DND-41 (cell line): ENCODE measurements at regions not wholly inside any gene's neighbourhood (a gene's known extent, or its start where the extent isn't known, plus 50 kb on each side); places are given as distances from the start of the nearest gene placed in this dataset.

ENCODE experiments used
- EZH2 ChIP-seq: IDR thresholded peaks from 3 replicates; pipeline ENCODE4 v1.6.1; 2012; ENCODE audit warnings: borderline replicate concordance, low read depth, mild to moderate bottlenecking, moderate library complexity, low read length, inconsistent platforms; ENCODE audit not compliant: severe bottlenecking
- TF ChIP-seq, protein P1 (sequence below): IDR thresholded peaks from 2 replicates; pipeline ENCODE4 v1.5.1; 2012; ENCODE audit warnings: borderline replicate concordance, low read length, moderate library complexity, mild to moderate bottlenecking; ENCODE audit not compliant: poor library complexity, severe bottlenecking; ENCODE audit errors: extremely low read depth

DNA sequence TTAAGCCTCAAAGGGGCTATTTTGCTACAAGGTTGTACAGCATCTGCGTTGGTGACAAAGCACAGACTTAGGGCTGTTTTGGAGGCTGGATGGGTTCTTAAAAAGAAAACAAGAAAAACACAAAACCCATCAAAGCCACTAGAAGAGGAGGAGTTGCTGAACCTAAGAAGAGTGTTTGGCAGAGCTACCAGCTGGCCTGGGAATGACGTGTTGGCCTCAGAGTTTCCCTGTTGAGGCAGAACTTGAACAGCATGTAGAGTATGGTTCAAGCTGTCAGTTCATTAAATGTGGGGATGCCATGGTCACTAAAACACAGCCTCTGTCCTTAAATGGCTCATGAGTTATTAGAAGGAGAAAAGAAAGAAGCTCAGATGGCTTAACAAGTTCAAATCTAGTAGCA lies 162.5 kb downstream of the TTC32 start:
- TF ChIP-seq, protein P1, sequence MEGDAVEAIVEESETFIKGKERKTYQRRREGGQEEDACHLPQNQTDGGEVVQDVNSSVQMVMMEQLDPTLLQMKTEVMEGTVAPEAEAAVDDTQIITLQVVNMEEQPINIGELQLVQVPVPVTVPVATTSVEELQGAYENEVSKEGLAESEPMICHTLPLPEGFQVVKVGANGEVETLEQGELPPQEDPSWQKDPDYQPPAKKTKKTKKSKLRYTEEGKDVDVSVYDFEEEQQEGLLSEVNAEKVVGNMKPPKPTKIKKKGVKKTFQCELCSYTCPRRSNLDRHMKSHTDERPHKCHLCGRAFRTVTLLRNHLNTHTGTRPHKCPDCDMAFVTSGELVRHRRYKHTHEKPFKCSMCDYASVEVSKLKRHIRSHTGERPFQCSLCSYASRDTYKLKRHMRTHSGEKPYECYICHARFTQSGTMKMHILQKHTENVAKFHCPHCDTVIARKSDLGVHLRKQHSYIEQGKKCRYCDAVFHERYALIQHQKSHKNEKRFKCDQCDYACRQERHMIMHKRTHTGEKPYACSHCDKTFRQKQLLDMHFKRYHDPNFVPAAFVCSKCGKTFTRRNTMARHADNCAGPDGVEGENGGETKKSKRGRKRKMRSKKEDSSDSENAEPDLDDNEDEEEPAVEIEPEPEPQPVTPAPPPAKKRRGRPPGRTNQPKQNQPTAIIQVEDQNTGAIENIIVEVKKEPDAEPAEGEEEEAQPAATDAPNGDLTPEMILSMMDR, result no peak
- TF ChIP-seq EZH2, result no peak
